ENCODE measurements at regions not wholly inside any gene's neighbourhood (a gene's known extent, or its start where the extent isn't known, plus 50 kb on each side); places are given as distances from the start of the nearest gene placed in this dataset.

- no peak for TF ChIP-seq POLR2AphosphoS5 (IDR thresholded peaks at IDR 0.05; ENCODE audit: low read depth, low read length)
- TF ChIP-seq CTCF (IDR thresholded peaks at IDR 0.05) = no peak
- TF ChIP-seq REST (IDR thresholded peaks at IDR 0.05; ENCODE audit: insufficient read depth in 1 of 2, low read depth in 2 of 2, low read length in 1 of 2) = no peak
These were observed 320.3 kb downstream of the PCDH19 start for GRCh38 chrX:100089724-100090123.

All from Panc1 (cell line).